OCI-LY3 (cell line): ENCODE measurements at regions not wholly inside any gene's neighbourhood (a gene's known extent, or its start where the extent isn't known, plus 50 kb on each side); places are given as distances from the start of the nearest gene placed in this dataset.

Experiments
- EZH2phosphoT487 ChIP-seq: fragments of 200-600 bp; shearing (Covaris generic); IDR thresholded peaks from 2 replicates; pipeline ENCODE4 v1.6.1; 2018; ENCODE audit warnings: antibody characterized with exemption, mixed run types, low read depth
- TF ChIP-seq, protein P1 (sequence below): fragments of 200-600, 300-600 bp; sonication (generic); IDR thresholded peaks from 2 replicates; pipeline ENCODE4 v1.5.1; 2014; ENCODE audit warnings: antibody characterized with exemption, low read length, low read depth

DNA sequence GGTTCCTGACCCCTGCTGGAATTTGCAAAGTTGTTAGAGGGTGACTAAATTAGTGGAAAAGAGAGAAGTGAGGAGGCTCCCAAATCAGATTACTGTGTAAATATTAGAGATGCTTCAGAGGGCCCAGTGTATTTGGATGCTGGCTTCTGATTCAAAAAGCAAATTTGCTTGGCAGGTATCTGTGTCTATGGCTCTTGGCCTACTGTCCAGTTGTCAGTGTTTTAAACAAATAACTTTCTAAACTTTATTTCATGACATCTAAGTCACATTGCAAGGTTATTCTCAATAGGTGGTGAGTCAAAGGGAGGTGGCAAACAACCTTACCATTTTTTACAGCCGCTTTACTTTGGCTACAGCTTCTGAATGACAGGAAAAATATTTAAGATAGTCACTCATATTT, 720.1 kb downstream of the KCNA4 start:
- TF ChIP-seq, protein P1, sequence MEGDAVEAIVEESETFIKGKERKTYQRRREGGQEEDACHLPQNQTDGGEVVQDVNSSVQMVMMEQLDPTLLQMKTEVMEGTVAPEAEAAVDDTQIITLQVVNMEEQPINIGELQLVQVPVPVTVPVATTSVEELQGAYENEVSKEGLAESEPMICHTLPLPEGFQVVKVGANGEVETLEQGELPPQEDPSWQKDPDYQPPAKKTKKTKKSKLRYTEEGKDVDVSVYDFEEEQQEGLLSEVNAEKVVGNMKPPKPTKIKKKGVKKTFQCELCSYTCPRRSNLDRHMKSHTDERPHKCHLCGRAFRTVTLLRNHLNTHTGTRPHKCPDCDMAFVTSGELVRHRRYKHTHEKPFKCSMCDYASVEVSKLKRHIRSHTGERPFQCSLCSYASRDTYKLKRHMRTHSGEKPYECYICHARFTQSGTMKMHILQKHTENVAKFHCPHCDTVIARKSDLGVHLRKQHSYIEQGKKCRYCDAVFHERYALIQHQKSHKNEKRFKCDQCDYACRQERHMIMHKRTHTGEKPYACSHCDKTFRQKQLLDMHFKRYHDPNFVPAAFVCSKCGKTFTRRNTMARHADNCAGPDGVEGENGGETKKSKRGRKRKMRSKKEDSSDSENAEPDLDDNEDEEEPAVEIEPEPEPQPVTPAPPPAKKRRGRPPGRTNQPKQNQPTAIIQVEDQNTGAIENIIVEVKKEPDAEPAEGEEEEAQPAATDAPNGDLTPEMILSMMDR, result no peak
- TF ChIP-seq EZH2phosphoT487, result no peak
